HG02981 (cell line): ENCODE measurements at regions not wholly inside any gene's neighbourhood (a gene's known extent, or its start where the extent isn't known, plus 50 kb on each side); places are given as distances from the start of the nearest gene placed in this dataset.
A peak's percentile ranks its signal among the peaks of the same experiment; 100 is the strongest.

ENCODE experiments used
- ATAC-seq: cut with Tn5 transposase; IDR thresholded peaks from one replicate; pipeline ENCODE4 v1.9.1; 2021; ENCODE audit warnings: mild to moderate bottlenecking, moderate library complexity; ENCODE audit not compliant: unreplicated experiment

DNA sequence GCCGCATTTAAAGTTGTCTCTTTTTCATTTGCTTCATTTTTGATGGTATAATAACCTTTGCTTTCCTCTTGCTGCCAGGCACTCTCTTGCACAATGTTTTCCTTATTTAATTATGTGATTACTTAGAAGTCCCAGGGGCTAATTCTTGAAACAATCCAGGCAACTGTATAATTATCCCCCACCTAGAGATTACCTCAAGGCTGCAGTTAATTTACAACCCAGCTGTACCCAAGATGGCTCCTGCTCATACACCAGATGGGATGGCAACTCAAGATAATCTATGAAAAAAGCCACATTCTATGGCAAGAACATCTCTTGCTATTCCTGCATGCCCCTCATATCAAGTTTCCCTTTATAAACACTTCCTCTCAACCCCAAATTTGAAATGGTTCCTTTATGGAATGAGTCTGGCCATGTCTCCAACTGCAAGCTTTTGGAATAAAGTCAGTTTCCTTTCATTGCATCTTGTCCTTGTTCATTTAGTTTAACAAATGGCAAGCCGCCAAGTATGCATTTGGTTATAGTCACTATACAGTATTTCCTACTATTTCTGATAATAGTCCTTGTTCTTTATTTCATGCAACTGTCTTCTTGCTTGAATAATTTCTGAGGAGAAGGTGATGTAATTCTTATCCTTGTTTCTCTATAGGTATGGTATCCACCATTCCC is 1042.6 kb downstream of the PLA2G4A start:
- no peak for ATAC-seq

- ATAC-seq, result no peak
These were observed 1043.8 kb downstream of the PLA2G4A start for GRCh38 chr1:187872550-187872949.

DNA sequence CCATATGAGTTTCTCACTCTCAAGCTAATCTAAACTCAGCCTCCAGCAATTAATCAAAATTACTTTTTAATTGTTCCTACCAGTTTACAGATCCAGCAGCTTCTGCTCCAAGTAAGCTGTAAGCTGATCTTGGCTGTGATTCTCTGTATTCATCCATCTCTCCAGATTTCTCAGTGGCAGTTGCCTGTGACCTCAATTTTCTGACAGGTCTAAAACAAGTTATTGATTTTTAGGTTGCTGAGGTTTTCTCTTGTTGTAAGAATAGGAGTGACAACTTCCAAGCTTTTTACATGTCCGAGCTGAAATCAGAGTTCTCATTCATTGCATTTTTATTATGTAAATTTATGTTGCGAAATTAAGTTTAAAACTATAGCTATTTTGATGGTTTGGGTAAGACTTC is 1044.4 kb downstream of the PLA2G4A start:
- no peak for ATAC-seq

GRCh38 chr1:187876775-187877174 is 1048.0 kb downstream of the PLA2G4A start:
- peak; percentile 80 for ATAC-seq

- ATAC-seq, result no peak
These were observed 1048.5 kb downstream of the PLA2G4A start for GRCh38 chr1:187877220-187877619.

- no peak for ATAC-seq
These were observed 1050.1 kb downstream of the PLA2G4A start for GRCh38 chr1:187878883-187879282.

GRCh38 chr1:187883356-187883755 is 1054.6 kb downstream of the PLA2G4A start:
- ATAC-seq, result no peak

- no peak for ATAC-seq
These were observed 1063.4 kb downstream of the PLA2G4A start for GRCh38 chr1:187891993-187892682.

DNA sequence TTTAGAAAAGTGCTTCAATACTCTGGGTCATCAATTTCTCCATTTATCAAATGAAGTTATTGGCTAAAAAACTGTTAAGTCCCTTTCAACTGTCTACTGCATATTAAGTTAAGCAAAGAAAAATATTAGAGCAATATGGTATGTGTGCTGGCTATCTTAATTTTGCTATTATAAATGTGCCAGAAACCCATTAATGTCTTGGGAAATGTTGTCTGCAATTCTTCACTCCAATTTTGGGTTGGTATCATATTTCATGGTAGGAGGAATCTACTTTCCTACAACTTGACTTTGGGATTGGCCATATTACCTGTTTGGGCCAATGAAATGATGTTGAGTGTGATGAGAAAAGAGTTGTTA is 1063.9 kb downstream of the PLA2G4A start:
- ATAC-seq, result no peak

GRCh38 chr1:187893471-187893870 is 1064.7 kb downstream of the PLA2G4A start:
- ATAC-seq, result no peak

DNA sequence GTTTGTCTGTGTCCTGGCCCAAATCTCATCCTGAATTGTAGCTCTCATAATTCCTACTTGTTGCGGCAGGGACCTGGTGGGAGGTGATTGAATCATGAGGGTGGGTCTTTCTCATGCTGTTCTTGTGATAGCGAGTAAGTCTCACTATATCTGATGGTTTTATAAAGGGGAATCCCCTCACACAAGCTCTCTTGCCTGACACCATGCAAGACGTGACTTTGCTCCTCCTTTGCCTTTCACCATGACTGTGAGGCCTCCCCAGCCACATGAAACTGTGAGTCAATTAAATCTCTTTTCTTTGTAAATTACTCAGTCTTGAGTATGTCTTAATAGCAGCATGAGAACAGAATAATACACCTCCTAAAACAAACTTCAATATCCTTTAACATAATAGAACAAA is 1065.6 kb downstream of the PLA2G4A start:
- no peak for ATAC-seq

- no peak for ATAC-seq
These were observed 1074.5 kb downstream of the PLA2G4A start for GRCh38 chr1:187903223-187903622.

DNA sequence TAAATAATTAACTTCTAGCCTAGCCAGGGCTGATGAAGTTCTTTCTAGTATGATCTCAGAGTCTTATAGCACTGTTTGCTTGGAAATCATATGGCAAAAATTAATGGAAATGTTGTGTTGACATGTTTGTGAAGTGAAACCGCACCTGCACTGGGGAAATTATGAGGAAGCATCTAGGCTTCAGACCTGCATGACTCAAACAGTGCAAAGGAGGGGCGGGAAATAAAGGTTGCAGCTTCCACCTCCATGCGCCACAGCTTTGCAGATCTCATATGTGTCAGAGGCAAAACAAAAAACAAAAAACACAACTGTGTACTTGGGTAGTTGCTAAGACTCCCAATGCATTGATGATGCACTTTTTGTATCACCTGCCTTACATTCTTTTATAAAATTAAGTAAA is 1080.6 kb downstream of the PLA2G4A start:
- ATAC-seq, result no peak

- no peak for ATAC-seq
These were observed 1083.1 kb downstream of the PLA2G4A start for GRCh38 chr1:187911820-187912219.

- no peak for ATAC-seq
These were observed 1092.2 kb downstream of the PLA2G4A start for GRCh38 chr1:187920976-187921375.

GRCh38 chr1:187921426-187921825 is 1092.7 kb downstream of the PLA2G4A start:
- no peak for ATAC-seq

GRCh38 chr1:187922255-187922654 is 1093.5 kb downstream of the PLA2G4A start:
- ATAC-seq, result no peak

DNA sequence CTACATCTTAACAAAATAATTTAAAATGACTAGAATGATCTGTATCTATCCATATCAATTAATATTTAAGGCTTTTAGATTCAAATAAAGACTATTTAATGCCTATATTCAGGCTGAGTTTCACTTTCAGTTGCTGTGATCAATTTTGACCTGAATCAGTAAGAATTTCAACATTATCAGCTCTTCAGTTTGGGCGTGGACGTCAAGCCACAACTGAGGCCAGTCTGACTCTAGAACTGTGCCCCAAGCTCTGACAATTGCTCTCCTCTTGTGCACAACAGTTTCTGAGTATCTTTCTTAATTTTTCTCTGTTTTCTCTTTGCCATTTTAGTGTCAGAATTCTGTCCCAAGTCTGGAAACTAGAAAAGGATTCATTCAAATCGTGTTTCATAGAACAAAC is 1095.5 kb downstream of the PLA2G4A start:
- no peak for ATAC-seq

DNA sequence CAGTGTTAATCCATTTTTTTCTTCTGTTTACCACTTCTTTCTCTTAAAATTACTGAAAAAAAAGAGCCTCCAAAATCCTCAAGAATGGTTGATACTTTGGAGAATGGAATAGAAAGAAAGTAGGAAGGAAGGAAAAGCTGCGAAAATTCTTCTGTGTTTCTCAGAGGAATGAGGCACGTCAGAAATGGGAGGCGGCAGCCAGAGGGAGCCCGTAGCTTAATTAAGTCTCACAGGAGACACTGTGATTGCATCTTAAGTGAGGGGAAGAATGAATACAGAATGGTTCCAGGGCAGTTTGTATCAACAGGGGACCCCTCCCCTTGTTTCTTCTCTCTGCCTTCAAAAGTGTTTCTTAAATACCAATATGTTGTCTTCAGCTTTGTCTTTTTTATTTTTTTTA is 1099.5 kb downstream of the PLA2G4A start:
- peak; percentile 61 for ATAC-seq

DNA sequence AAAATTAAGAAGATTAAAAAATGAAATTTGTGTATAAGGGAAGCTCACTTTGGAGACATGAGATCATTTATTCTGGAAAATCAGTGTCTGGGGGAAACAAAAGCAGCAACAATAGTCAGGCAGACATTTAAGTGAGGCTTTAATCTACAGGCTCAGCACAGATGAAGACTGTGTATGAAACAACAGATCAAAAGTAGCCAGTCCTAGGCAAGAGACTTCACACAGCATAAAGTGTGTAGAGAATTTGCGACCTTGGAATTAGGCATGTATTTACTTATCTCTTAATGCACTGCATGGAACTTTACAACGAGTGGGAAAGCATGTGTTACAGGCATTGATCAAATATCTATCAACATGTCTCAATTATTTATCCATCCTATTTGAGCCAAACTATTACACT is 1099.9 kb downstream of the PLA2G4A start:
- no peak for ATAC-seq

- ATAC-seq, result no peak
These were observed 1103.0 kb downstream of the PLA2G4A start for GRCh38 chr1:187931776-187932175.

GRCh38 chr1:187933562-187934419 is 1105.0 kb downstream of the PLA2G4A start:
- no peak for ATAC-seq
